WTC11 (cell line): ENCODE measurements at regions not wholly inside any gene's neighbourhood (a gene's known extent, or its start where the extent isn't known, plus 50 kb on each side); places are given as distances from the start of the nearest gene placed in this dataset.

Experiments used
- CREB1 ChIP-seq: sonication (generic); formaldehyde crosslinking; IDR thresholded peaks from 2 replicates; pipeline ENCODE4 v1.8.0; 2023; ENCODE audit warnings: mild to moderate bottlenecking, missing genetic modification reagents
- FOXJ3 ChIP-seq: sonication (generic); formaldehyde crosslinking; IDR thresholded peaks from 2 replicates; pipeline ENCODE4 v1.9.0; 2021; ENCODE audit warnings: missing genetic modification reagents, mild to moderate bottlenecking, borderline replicate concordance
- NR2C2 ChIP-seq: sonication (generic); formaldehyde crosslinking; IDR thresholded peaks from 2 replicates; pipeline ENCODE4 v1.8.0; 2022; ENCODE audit warnings: mild to moderate bottlenecking, missing genetic modification reagents
- SMAD3 ChIP-seq: sonication (generic); formaldehyde crosslinking; IDR thresholded peaks from 2 replicates; pipeline ENCODE4 v1.8.0; 2022; ENCODE audit warnings: missing genetic modification reagents, mild to moderate bottlenecking, borderline replicate concordance
- SP1 ChIP-seq: sonication (generic); formaldehyde crosslinking; conservative IDR thresholded peaks from 2 replicates; pipeline ENCODE4 v1.8.1; 2022; ENCODE audit warnings: missing genetic modification reagents
- TF ChIP-seq, protein P1 (sequence below): fragments of 200-600 bp; IDR thresholded peaks from 2 replicates; pipeline ENCODE4 v1.8.0; 2022; ENCODE audit warnings: antibody characterized with exemption
- TF ChIP-seq, protein P2 (sequence below): sonication (generic); formaldehyde crosslinking; IDR thresholded peaks from 2 replicates; pipeline ENCODE4 v1.8.1; 2023; ENCODE audit warnings: mild to moderate bottlenecking, missing genetic modification reagents

GRCh38 chr4:156419080-156419685 lies 465.5 kb upstream of the CTSO start:
- no peak for TF ChIP-seq FOXJ3 (CRISPR knock-in tag)
- no peak for TF ChIP-seq SP1 (CRISPR knock-in tag)
- TF ChIP-seq SMAD3 = no peak
- TF ChIP-seq, protein P1, sequence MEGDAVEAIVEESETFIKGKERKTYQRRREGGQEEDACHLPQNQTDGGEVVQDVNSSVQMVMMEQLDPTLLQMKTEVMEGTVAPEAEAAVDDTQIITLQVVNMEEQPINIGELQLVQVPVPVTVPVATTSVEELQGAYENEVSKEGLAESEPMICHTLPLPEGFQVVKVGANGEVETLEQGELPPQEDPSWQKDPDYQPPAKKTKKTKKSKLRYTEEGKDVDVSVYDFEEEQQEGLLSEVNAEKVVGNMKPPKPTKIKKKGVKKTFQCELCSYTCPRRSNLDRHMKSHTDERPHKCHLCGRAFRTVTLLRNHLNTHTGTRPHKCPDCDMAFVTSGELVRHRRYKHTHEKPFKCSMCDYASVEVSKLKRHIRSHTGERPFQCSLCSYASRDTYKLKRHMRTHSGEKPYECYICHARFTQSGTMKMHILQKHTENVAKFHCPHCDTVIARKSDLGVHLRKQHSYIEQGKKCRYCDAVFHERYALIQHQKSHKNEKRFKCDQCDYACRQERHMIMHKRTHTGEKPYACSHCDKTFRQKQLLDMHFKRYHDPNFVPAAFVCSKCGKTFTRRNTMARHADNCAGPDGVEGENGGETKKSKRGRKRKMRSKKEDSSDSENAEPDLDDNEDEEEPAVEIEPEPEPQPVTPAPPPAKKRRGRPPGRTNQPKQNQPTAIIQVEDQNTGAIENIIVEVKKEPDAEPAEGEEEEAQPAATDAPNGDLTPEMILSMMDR = no peak
- no peak for TF ChIP-seq NR2C2 (CRISPR knock-in tag)
- TF ChIP-seq, protein P2, sequence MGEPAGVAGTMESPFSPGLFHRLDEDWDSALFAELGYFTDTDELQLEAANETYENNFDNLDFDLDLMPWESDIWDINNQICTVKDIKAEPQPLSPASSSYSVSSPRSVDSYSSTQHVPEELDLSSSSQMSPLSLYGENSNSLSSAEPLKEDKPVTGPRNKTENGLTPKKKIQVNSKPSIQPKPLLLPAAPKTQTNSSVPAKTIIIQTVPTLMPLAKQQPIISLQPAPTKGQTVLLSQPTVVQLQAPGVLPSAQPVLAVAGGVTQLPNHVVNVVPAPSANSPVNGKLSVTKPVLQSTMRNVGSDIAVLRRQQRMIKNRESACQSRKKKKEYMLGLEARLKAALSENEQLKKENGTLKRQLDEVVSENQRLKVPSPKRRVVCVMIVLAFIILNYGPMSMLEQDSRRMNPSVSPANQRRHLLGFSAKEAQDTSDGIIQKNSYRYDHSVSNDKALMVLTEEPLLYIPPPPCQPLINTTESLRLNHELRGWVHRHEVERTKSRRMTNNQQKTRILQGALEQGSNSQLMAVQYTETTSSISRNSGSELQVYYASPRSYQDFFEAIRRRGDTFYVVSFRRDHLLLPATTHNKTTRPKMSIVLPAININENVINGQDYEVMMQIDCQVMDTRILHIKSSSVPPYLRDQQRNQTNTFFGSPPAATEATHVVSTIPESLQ = no peak
- TF ChIP-seq CREB1 (CRISPR knock-in tag) = no peak
